OCI-LY1 (cell line): ENCODE measurements at regions not wholly inside any gene's neighbourhood (a gene's known extent, or its start where the extent isn't known, plus 50 kb on each side); places are given as distances from the start of the nearest gene placed in this dataset.

Experiments used
- H2AFZ ChIP-seq: fragments of 200-600 bp; sonication (generic), shearing (Covaris generic); 2 replicates; pipeline ENCODE4 v1.6.0; 2014; ENCODE audit warnings: antibody characterized with exemption, mild to moderate bottlenecking, low read length
- H3F3A ChIP-seq: fragments of 200-600 bp; sonication (generic), shearing (Covaris generic); 2 replicates; pipeline ENCODE4 v1.6.0; 2014; ENCODE audit warnings: mild to moderate bottlenecking, antibody characterized with exemption, low read length, moderate library complexity; ENCODE audit not compliant: insufficient read depth
- H3K27ac ChIP-seq: fragments of 200-600 bp; sonication (generic); 2 replicates; pipeline ENCODE4 v1.5.1; 2014; ENCODE audit warnings: low read length, mixed run types, mild to moderate bottlenecking, low read depth; ENCODE audit not compliant: poor library complexity, severe bottlenecking
- H3K27me3 ChIP-seq: fragments of 200-600 bp; sonication (generic); 2 replicates; pipeline ENCODE4 v1.6.0; 2014; ENCODE audit warnings: antibody characterized with exemption, mild to moderate bottlenecking, low read length, moderate library complexity; ENCODE audit not compliant: insufficient read depth
- H3K36me3 ChIP-seq: fragments of 200-600 bp; sonication (generic); 2 replicates; pipeline ENCODE4 v1.6.1; 2014; ENCODE audit warnings: mild to moderate bottlenecking, antibody characterized with exemption, low read length, moderate library complexity, mixed read lengths; ENCODE audit not compliant: insufficient read depth
- H3K4me1 ChIP-seq: fragments of 200-600 bp; sonication (generic); 2 replicates; pipeline ENCODE4 v1.5.1; 2014; ENCODE audit warnings: mild to moderate bottlenecking, low read length, moderate library complexity; ENCODE audit not compliant: insufficient read depth, severe bottlenecking
- H3K4me2 ChIP-seq: fragments of 200-600 bp; sonication (generic), shearing (Covaris generic); 2 replicates; pipeline ENCODE4 v1.6.1; 2014; ENCODE audit warnings: low read length
- H3K4me3 ChIP-seq: fragments of 200-600 bp; sonication (generic); 2 replicates; pipeline ENCODE4 v1.5.1; 2014; ENCODE audit warnings: low read length, low read depth, mild to moderate bottlenecking, mixed read lengths; ENCODE audit not compliant: poor library complexity, severe bottlenecking
- H3K79me2 ChIP-seq: fragments of 200-600 bp; shearing (Covaris generic); 2 replicates; pipeline ENCODE4 v1.6.1; 2016; ENCODE audit warnings: mixed run types, low read length, mixed read lengths; ENCODE audit not compliant: insufficient read depth
- H3K9ac ChIP-seq: fragments of 200-600 bp; sonication (generic), shearing (Covaris generic); 2 replicates; pipeline ENCODE4 v1.6.1; 2014; ENCODE audit warnings: mild to moderate bottlenecking, low read length, mixed read lengths
- H3K9me2 ChIP-seq: fragments of 200-600 bp; sonication (generic), shearing (Covaris generic); 2 replicates; pipeline ENCODE4 v1.6.1; 2014; ENCODE audit warnings: low read depth, mild to moderate bottlenecking, low read length, mixed read lengths
- H3K9me3 ChIP-seq: fragments of 200-600 bp; shearing (Covaris generic); 2 replicates; pipeline ENCODE4 v1.6.1; 2014; ENCODE audit warnings: low read length, mixed read lengths
- H4K20me1 ChIP-seq: fragments of 200-600 bp; sonication (generic), shearing (Covaris generic); 2 replicates; pipeline ENCODE4 v1.6.0; 2016; ENCODE audit warnings: mild to moderate bottlenecking, low read length; ENCODE audit not compliant: insufficient read depth
- EZH2 ChIP-seq: fragments of 200-600 bp; sonication (generic), shearing (Covaris generic); IDR thresholded peaks from 2 replicates; pipeline ENCODE4 v1.8.0; 2017; ENCODE audit warnings: borderline replicate concordance, mixed run types, mild to moderate bottlenecking, antibody characterized with exemption, low read length, moderate library complexity, mixed read lengths
- TF ChIP-seq, protein P1 (sequence below): fragments of 200-600 bp; sonication (generic), shearing (Covaris generic); IDR thresholded peaks from 2 replicates; pipeline ENCODE4 v1.5.1; 2017; ENCODE audit warnings: mild to moderate bottlenecking, antibody characterized with exemption, low read length, moderate library complexity, mixed read lengths

DNA sequence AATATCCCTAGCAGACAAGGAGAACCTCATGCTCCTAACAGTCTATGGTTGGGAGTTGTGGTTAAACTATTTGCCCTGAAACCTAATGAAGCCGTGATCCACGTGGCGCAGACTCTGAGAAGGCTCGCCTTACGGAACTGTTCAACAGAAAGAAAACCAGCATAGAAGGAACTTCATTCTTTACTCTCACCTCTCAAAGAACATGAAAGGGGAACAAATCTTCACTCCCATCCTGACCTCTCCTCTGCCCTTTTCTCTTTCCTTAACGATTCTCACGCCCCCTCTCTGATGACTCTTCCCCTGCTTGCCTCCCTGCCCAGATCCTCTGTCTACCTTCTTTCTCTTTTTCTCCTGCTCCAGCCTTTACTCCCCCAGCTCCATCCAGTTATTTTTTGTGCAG, 54.2 kb downstream of the IRAG1 start:
- TF ChIP-seq, protein P1, sequence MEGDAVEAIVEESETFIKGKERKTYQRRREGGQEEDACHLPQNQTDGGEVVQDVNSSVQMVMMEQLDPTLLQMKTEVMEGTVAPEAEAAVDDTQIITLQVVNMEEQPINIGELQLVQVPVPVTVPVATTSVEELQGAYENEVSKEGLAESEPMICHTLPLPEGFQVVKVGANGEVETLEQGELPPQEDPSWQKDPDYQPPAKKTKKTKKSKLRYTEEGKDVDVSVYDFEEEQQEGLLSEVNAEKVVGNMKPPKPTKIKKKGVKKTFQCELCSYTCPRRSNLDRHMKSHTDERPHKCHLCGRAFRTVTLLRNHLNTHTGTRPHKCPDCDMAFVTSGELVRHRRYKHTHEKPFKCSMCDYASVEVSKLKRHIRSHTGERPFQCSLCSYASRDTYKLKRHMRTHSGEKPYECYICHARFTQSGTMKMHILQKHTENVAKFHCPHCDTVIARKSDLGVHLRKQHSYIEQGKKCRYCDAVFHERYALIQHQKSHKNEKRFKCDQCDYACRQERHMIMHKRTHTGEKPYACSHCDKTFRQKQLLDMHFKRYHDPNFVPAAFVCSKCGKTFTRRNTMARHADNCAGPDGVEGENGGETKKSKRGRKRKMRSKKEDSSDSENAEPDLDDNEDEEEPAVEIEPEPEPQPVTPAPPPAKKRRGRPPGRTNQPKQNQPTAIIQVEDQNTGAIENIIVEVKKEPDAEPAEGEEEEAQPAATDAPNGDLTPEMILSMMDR: no peak
- TF ChIP-seq EZH2: no peak
- no peaks in the 10 kb centered on the region for H4K20me1 ChIP-seq
- H3K4me1 ChIP-seq: no peaks in the 10 kb centered on the region
- no peak overlapping the region for H3K27ac ChIP-seq
- H3F3A ChIP-seq: no peaks in the 10 kb centered on the region
- no peak overlapping the region for H3K9ac ChIP-seq
- H3K27me3 ChIP-seq: peaks cover 4% of the 10 kb centered on the region; the same call in 1 of the 2 replicates
- no peaks in the 10 kb centered on the region for H3K9me2 ChIP-seq
- H3K79me2 ChIP-seq: no peaks in the 10 kb centered on the region
- no peaks in the 10 kb centered on the region for H3K9me3 ChIP-seq
- H2AFZ ChIP-seq: no peak overlapping the region
- no peak overlapping the region for H3K4me2 ChIP-seq
- no peak overlapping the region for H3K4me3 ChIP-seq
- no peaks in the 10 kb centered on the region for H3K36me3 ChIP-seq

GRCh38 chr11:10638316-10638925, 55.1 kb downstream of the IRAG1 start:
- no peak for TF ChIP-seq EZH2
- TF ChIP-seq, protein P1: no peak
- no peaks in the 10 kb centered on the region for H3K9me3 ChIP-seq
- no peak overlapping the region for H2AFZ ChIP-seq
- H3K27me3 ChIP-seq: no peaks in the 10 kb centered on the region; the same call in 1 of the 2 replicates
- H3F3A ChIP-seq: no peaks in the 10 kb centered on the region
- no peaks in the 10 kb centered on the region for H3K9me2 ChIP-seq
- no peak overlapping the region for H3K9ac ChIP-seq
- H3K27ac ChIP-seq: no peak overlapping the region
- H3K36me3 ChIP-seq: no peaks in the 10 kb centered on the region
- no peak overlapping the region for H3K4me3 ChIP-seq
- H4K20me1 ChIP-seq: no peaks in the 10 kb centered on the region
- no peak overlapping the region for H3K4me2 ChIP-seq
- no peaks in the 10 kb centered on the region for H3K4me1 ChIP-seq
- no peaks in the 10 kb centered on the region for H3K79me2 ChIP-seq

DNA sequence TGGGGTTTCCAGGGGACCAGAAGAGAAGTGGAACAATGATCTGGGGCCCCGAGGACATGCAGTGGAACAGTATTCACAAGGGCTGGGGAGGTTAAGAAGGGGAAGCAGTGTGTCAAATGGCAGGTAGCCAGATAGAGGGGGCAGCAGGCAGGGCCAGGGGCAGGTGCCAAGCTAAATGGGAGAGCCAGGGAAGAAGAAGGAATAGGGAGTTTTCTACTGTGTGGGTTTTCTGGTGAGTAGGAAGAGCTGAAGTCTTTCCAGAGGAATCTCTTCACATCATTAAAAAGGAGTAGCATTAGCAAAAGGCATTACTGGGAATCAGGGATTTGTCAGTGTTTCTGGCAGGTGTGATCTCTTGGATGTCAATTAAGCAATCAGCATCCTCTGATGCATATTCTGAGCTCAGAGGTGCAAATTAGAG, 55.8 kb downstream of the IRAG1 start:
- H3K4me1 ChIP-seq: no peaks in the 10 kb centered on the region
- H3K9me2 ChIP-seq: no peaks in the 10 kb centered on the region
- no peaks in the 10 kb centered on the region for H4K20me1 ChIP-seq
- no peaks in the 10 kb centered on the region for H3K9me3 ChIP-seq
- no peak for TF ChIP-seq EZH2
- TF ChIP-seq, protein P1: no peak
- H2AFZ ChIP-seq: no peak overlapping the region
- H3K36me3 ChIP-seq: no peaks in the 10 kb centered on the region
- no peaks in the 10 kb centered on the region for H3F3A ChIP-seq
- no peak overlapping the region for H3K27ac ChIP-seq
- H3K4me2 ChIP-seq: no peak overlapping the region
- no peak overlapping the region for H3K4me3 ChIP-seq
- H3K27me3 ChIP-seq: no peaks in the 10 kb centered on the region; the same call in 1 of the 2 replicates
- no peaks in the 10 kb centered on the region for H3K79me2 ChIP-seq
- H3K9ac ChIP-seq: no peak overlapping the region
